H1 (cell line): ENCODE measurements at regions not wholly inside any gene's neighbourhood (a gene's known extent, or its start where the extent isn't known, plus 50 kb on each side); places are given as distances from the start of the nearest gene placed in this dataset.

ENCODE experiments used
- CTCF ChIA-PET: fragments of 300-600 bp; sonication (Branson Sonifier 250); formaldehyde crosslinking; loops from one replicate; lab custom pipeline; 2021; ENCODE audit not compliant: partially characterized antibody; lab: Charles Lee
- POLR2A ChIA-PET: fragments of 300-600 bp; sonication (Branson Sonifier 250); formaldehyde crosslinking; loops from one replicate; lab custom pipeline; 2021; ENCODE audit warnings: inconsistent platforms; ENCODE audit not compliant: partially characterized antibody; lab: Charles Lee
- DNase-seq, 2 experiments: peaks; one replicate each; pipeline versions ENCODE4 v3.0.0 to v3.0.0-alpha.2; 2010 to 2022; ENCODE audit warnings: low spot score in 2 of 2, low read depth in 1 of 2, mixed read lengths in 1 of 2
- FAIRE-seq: peaks from 2 replicates; lab custom pipeline; 2011; peaks lifted over from hg19 to GRCh38; lab: Jason Lieb, UNC
- H2AFZ ChIP-seq: 2 replicates; pipeline ENCODE4 v1.8.1; 2012; ENCODE audit warnings: low read length, inconsistent platforms
- H2AK5ac ChIP-seq: 2 replicates; pipeline ENCODE4 v1.6.1; 2013; ENCODE audit warnings: low read depth, low read length
- H2BK120ac ChIP-seq: replicated peaks from 2 replicates; pipeline ENCODE3; 2013; ENCODE audit warnings: low read depth, low read length, inconsistent platforms
- H2BK12ac ChIP-seq: 2 replicates; pipeline ENCODE4 v1.6.1; 2013; ENCODE audit warnings: low read depth, low read length
- H2BK15ac ChIP-seq: 2 replicates; pipeline ENCODE4 v1.6.1; 2013; ENCODE audit warnings: low read length
- H2BK20ac ChIP-seq: 2 replicates; pipeline ENCODE4 v1.6.1; 2013; ENCODE audit warnings: low read length
- H2BK5ac ChIP-seq: 2 replicates; pipeline ENCODE4 v1.6.1; 2013; ENCODE audit warnings: low read depth, low read length
- H3K14ac ChIP-seq: 2 replicates; pipeline ENCODE4 v1.6.1; 2013; ENCODE audit warnings: inconsistent platforms; ENCODE audit not compliant: insufficient read length
- H3K18ac ChIP-seq: 2 replicates; pipeline ENCODE4 v1.6.1; 2013; ENCODE audit warnings: low read length; ENCODE audit errors: extremely low read depth
- H3K23ac ChIP-seq: 2 replicates; pipeline ENCODE4 v1.6.1; 2013; ENCODE audit warnings: inconsistent platforms; ENCODE audit not compliant: insufficient read length
- H3K23me2 ChIP-seq: 2 replicates; pipeline ENCODE4 v1.6.1; 2013; ENCODE audit warnings: low read depth, low read length
- H3K27ac ChIP-seq: 2 replicates; pipeline ENCODE4 v1.6.1; 2011; ENCODE audit warnings: low read depth, low read length, inconsistent platforms
- H3K27me3 ChIP-seq, 4 experiments: replicated peaks in 1 of 4; 1 replicate in 1 of 4; 2 replicates in 3 of 4; pipeline versions ENCODE4 v1.6.1 to v1.8.1; 2011 to 2013; ENCODE audit warnings: low read length in 3 of 4, mild to moderate bottlenecking in 3 of 4, inconsistent platforms in 2 of 4, mixed read lengths in 2 of 4, moderate library complexity in 1 of 4; ENCODE audit not compliant: control insufficient read depth in 3 of 4, insufficient read depth in 3 of 4; ENCODE audit errors: extremely low read depth in 1 of 4
- H3K36me3 ChIP-seq, 4 experiments: 2 replicates each; pipeline versions ENCODE4 v1.6.1 to v1.8.1; 2011 to 2013; ENCODE audit warnings: mild to moderate bottlenecking in 4 of 4, low read length in 3 of 4, moderate library complexity in 2 of 4, control low read depth in 1 of 4, inconsistent platforms in 1 of 4; ENCODE audit not compliant: insufficient read depth in 4 of 4, control insufficient read depth in 2 of 4
- H3K4ac ChIP-seq: replicated peaks from 2 replicates; pipeline ENCODE3; 2013; ENCODE audit warnings: low read length, low read depth, mixed read lengths, inconsistent platforms; ENCODE audit not compliant: insufficient read length
- H3K4me1 ChIP-seq, 4 experiments: replicated peaks in 1 of 4; 1 replicate in 1 of 4; 2 replicates in 3 of 4; pipeline versions ENCODE4 v1.6.1 to v1.8.1; 2011 to 2013; ENCODE audit warnings: low read length in 3 of 4, inconsistent platforms in 2 of 4, mixed read lengths in 1 of 4; ENCODE audit not compliant: insufficient read depth in 4 of 4, control insufficient read depth in 3 of 4
- H3K4me2 ChIP-seq, 2 experiments: 2 replicates each; pipeline versions ENCODE4 v1.6.1 to v1.8.1; 2011 to 2013; ENCODE audit warnings: low read depth in 2 of 2, low read length in 2 of 2, control low read depth in 1 of 2, inconsistent platforms in 1 of 2, mild to moderate bottlenecking in 1 of 2; ENCODE audit not compliant: insufficient read depth in 1 of 2
- H3K4me3 ChIP-seq, 4 experiments: fragments of 200-600, 300-600 bp in 1 of 4; sonication (generic), shearing (Covaris generic), sonication (Bioruptor Twin) in 1 of 4; 2 replicates each; pipeline versions ENCODE4 v1.5.1 to v1.8.1; 2011 to 2016; ENCODE audit warnings: low read length in 4 of 4, low read depth in 3 of 4, control low read depth in 2 of 4, inconsistent platforms in 2 of 4, mild to moderate bottlenecking in 2 of 4, mixed read lengths in 1 of 4, moderate library complexity in 1 of 4; ENCODE audit not compliant: insufficient read depth in 2 of 4; ENCODE audit errors: extremely low read depth in 1 of 4
- H3K56ac ChIP-seq: replicated peaks from 2 replicates; pipeline ENCODE3; 2013; ENCODE audit warnings: low read depth, mild to moderate bottlenecking, mixed read lengths, low read length, inconsistent platforms; ENCODE audit not compliant: insufficient read length
- H3K79me1 ChIP-seq: 2 replicates; pipeline ENCODE4 v1.6.1; 2013; ENCODE audit warnings: low read depth, low read length, control low read depth
- H3K79me2 ChIP-seq, 2 experiments: 2 replicates each; pipeline versions ENCODE4 v1.6.1 to v1.8.1; 2012 to 2013; ENCODE audit warnings: low read length in 2 of 2, mild to moderate bottlenecking in 2 of 2, inconsistent platforms in 1 of 2; ENCODE audit not compliant: insufficient read depth in 2 of 2, control insufficient read depth in 1 of 2
- H3K9ac ChIP-seq, 4 experiments: replicated peaks in 1 of 4; 1 replicate in 1 of 4; 2 replicates in 3 of 4; pipeline versions ENCODE4 v1.6.1 to v1.8.1; 2011 to 2013; ENCODE audit warnings: low read depth in 3 of 4, low read length in 3 of 4, control low read depth in 2 of 4, mild to moderate bottlenecking in 2 of 4, moderate library complexity in 2 of 4, inconsistent platforms in 1 of 4; ENCODE audit errors: extremely low read depth in 1 of 4
- H3K9me3 ChIP-seq, 2 experiments: 2 replicates each; pipeline versions ENCODE4 v1.6.1 to v1.8.1; 2012 to 2013; ENCODE audit warnings: mild to moderate bottlenecking in 2 of 2, moderate library complexity in 2 of 2, control low read depth in 1 of 2, inconsistent platforms in 1 of 2, low read depth in 1 of 2, low read length in 1 of 2, mixed read lengths in 1 of 2; ENCODE audit not compliant: insufficient read depth in 2 of 2
- H4K20me1 ChIP-seq, 2 experiments: replicated peaks in 1 of 2; 2 replicates each; pipeline versions ENCODE3 to v1.8.1; 2011 to 2013; ENCODE audit warnings: inconsistent platforms in 2 of 2, low read length in 2 of 2, mild to moderate bottlenecking in 1 of 2; ENCODE audit not compliant: insufficient read depth in 2 of 2, control insufficient read depth in 1 of 2
- H4K5ac ChIP-seq: 2 replicates; pipeline ENCODE4 v1.6.1; 2013; ENCODE audit warnings: low read length, low read depth, mixed read lengths, inconsistent platforms; ENCODE audit not compliant: insufficient read length
- H4K8ac ChIP-seq: 2 replicates; pipeline ENCODE4 v1.8.0; 2013; ENCODE audit warnings: mild to moderate bottlenecking, moderate library complexity, low read length, inconsistent platforms; ENCODE audit not compliant: insufficient read depth; ENCODE audit errors: extremely low read depth
- H4K91ac ChIP-seq: replicated peaks from 2 replicates; pipeline ENCODE3; 2013; ENCODE audit warnings: low read length, mixed read lengths, inconsistent platforms; ENCODE audit not compliant: insufficient read length
- CEBPB ChIP-seq: IDR thresholded peaks from 2 replicates; pipeline ENCODE4 v1.6.1; 2012; ENCODE audit warnings: low read depth, low read length
- CHD2 ChIP-seq: IDR thresholded peaks from 2 replicates; pipeline ENCODE4 v1.6.1; 2012; ENCODE audit warnings: low read length, improper control_type of control experiment
- CREB1 ChIP-seq: IDR thresholded peaks from 2 replicates; pipeline ENCODE4 v1.6.1; 2012; ENCODE audit warnings: inconsistent platforms
- EGR1 ChIP-seq: IDR thresholded peaks from 2 replicates; pipeline ENCODE4 v1.6.1; 2011; ENCODE audit warnings: low read depth, low read length, borderline replicate concordance
- EZH2 ChIP-seq: fragments of 200-600 bp; sonication (generic); IDR thresholded peaks from 2 replicates; pipeline ENCODE4 v1.7.1; 2012; ENCODE audit warnings: low read depth, mild to moderate bottlenecking, moderate library complexity, low read length, inconsistent platforms; ENCODE audit not compliant: severe bottlenecking
- FOSL1 ChIP-seq: IDR thresholded peaks from 2 replicates; pipeline ENCODE4 v1.6.1; 2011; ENCODE audit warnings: mild to moderate bottlenecking, low read depth, low read length, moderate library complexity; ENCODE audit not compliant: insufficient read depth
- GABPA ChIP-seq: IDR thresholded peaks from 2 replicates; pipeline ENCODE4 v1.6.1; 2011; ENCODE audit warnings: mild to moderate bottlenecking, low read length, moderate library complexity, borderline replicate concordance; ENCODE audit not compliant: insufficient read depth
- KDM4A ChIP-seq: IDR thresholded peaks from one replicate; pipeline ENCODE4 v1.7.1; 2012; ENCODE audit warnings: low read depth, mild to moderate bottlenecking, moderate library complexity, low read length, inconsistent platforms; ENCODE audit not compliant: severe bottlenecking
- POLR2AphosphoS5 ChIP-seq: IDR thresholded peaks from 2 replicates; pipeline ENCODE4 v1.6.1; 2011; ENCODE audit warnings: low read depth, low read length
- SIRT6 ChIP-seq: IDR thresholded peaks from one replicate; pipeline ENCODE4 v1.7.1; 2012; ENCODE audit warnings: low read length, inconsistent platforms
- SIX5 ChIP-seq: IDR thresholded peaks from 2 replicates; pipeline ENCODE4 v1.6.1; 2011; ENCODE audit warnings: mild to moderate bottlenecking, low read depth, low read length
- SRF ChIP-seq: IDR thresholded peaks from 2 replicates; pipeline ENCODE4 v1.6.1; 2011; ENCODE audit warnings: mild to moderate bottlenecking, low read depth, low read length, moderate library complexity
- WGBS, 2 experiments: shearing (Covaris generic) in 1 of 2; methylation state at CpG; one replicate each; pipeline versions ENCODE4 v1.1.6 to v1.1.7; 2013 to 2015; ENCODE audit warnings: low lambda C conversion rate in 2 of 2, mixed read lengths in 2 of 2, inconsistent platforms in 1 of 2, low coverage in 1 of 2, missing lambda C conversion rate in 1 of 2; ENCODE audit not compliant: insufficient replicate concordance in 2 of 2, insufficient coverage in 1 of 2, insufficient read length in 1 of 2; ENCODE audit errors: extremely low coverage in 1 of 2, missing lambda C conversion rate in 1 of 2; 5-methylcytosine and 5-hydroxymethylcytosine counted together
- TF ChIP-seq, protein P1 (sequence below): IDR thresholded peaks from 2 replicates; pipeline ENCODE4 v1.6.1; 2012; ENCODE audit warnings: inconsistent platforms
- TF ChIP-seq, protein P2 (sequence below): IDR thresholded peaks from 2 replicates; pipeline ENCODE4 v1.6.1; 2011; ENCODE audit warnings: low read depth, mild to moderate bottlenecking, low read length; ENCODE audit not compliant: insufficient read depth

DNA sequence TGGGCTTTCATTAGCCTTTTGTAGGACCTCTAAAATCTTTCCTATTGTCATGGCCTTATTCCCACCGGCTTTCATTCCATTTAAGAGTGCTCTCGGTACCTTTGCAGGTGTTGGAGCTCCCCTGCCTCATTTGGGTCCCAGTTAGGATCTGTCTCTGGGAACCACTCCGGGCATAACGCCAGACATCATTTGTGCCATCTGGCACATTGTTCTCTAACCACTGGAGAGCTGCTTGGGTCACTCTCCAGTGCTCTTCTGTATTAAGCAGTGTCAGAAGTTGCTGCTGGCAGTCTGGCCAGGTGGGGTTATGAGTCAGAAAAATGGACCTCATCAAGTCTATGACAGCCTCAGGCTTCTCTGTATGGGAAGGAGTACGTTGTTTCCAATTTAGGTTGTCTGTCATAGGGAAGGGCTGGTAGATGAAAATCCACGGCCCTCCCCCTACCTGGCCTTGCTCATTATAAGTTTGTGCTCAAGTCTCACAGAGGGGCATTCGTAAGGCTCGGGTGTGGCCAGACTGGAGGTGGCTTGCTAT lies 62.9 kb upstream of the MOCS1 start:
- no peak overlapping the region for H2BK120ac ChIP-seq
- TF ChIP-seq KDM4A (no peak), CREB1 (no peak), EGR1 (no peak), CEBPB (no peak), SIRT6 (no peak), POLR2AphosphoS5 (no peak), CHD2 (no peak), GABPA (no peak), SRF (no peak), FOSL1 (no peak), SIX5 (no peak), EZH2 (no peak)
- TF ChIP-seq, protein P1, sequence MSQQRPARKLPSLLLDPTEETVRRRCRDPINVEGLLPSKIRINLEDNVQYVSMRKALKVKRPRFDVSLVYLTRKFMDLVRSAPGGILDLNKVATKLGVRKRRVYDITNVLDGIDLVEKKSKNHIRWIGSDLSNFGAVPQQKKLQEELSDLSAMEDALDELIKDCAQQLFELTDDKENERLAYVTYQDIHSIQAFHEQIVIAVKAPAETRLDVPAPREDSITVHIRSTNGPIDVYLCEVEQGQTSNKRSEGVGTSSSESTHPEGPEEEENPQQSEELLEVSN: no peak
- TF ChIP-seq, protein P2, sequence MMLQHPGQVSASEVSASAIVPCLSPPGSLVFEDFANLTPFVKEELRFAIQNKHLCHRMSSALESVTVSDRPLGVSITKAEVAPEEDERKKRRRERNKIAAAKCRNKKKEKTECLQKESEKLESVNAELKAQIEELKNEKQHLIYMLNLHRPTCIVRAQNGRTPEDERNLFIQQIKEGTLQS: no peak
- TF ChIP-seq, all 59 proteins: peak for 0
- FAIRE-seq (no peak), DNase-seq (no peak)
- Histone ChIP-seq H3K27me3 (no peaks in the 10 kb centered on the region; a peak in 2 of 7 replicates), H3K4me2 (no peak overlapping the region), H3K9ac (no peak overlapping the region), H2BK5ac (no peak overlapping the region), H3K18ac (no peak overlapping the region), H3K27ac (no peak overlapping the region), H2BK12ac (no peak overlapping the region), H2BK20ac (no peak overlapping the region), H3K4me1 (no peaks in the 10 kb centered on the region), H3K79me2 (no peaks in the 10 kb centered on the region), H3K9me3 (peaks cover 47 to 63% of the 10 kb centered on the region in 2 experiments), H3K4ac (no peak overlapping the region), H3K14ac (no peak overlapping the region), H3K56ac (no peak overlapping the region), H3K36me3 (peaks cover 0 to 3% (median 0%) of the 10 kb centered on the region in 4 experiments; a peak in 1 of 8 replicates), H2BK15ac (no peak overlapping the region), H3K79me1 (no peaks in the 10 kb centered on the region), H3K23ac (no peak overlapping the region), H4K5ac (no peak overlapping the region), H3K4me3 (no peak overlapping the region), H4K91ac (no peak overlapping the region), H4K8ac (no peak overlapping the region), H2AFZ (no peak overlapping the region), H2AK5ac (no peak overlapping the region), H4K20me1 (no peaks in the 10 kb centered on the region), H3K23me2 (no peaks in the 10 kb centered on the region)
- CTCF ChIA-PET: interaction anchor here (1.4 kb wide), 1 partner anchor 311 kb away, joined by 4 read pairs; no protein-coding TSS in a partner anchor
- 89% methylated on average over 8 of the region's 8 CpGs; no CpG with 5 or more reads in 1 of the 2 experiments for WGBS, 2 experiments
- POLR2A ChIA-PET: interaction anchor here (1.0 kb wide), 1 partner anchor 9 kb away, joined by 3 read pairs; no protein-coding TSS in a partner anchor
